ENCODE measurements at regions not wholly inside any gene's neighbourhood (a gene's known extent, or its start where the extent isn't known, plus 50 kb on each side); places are given as distances from the start of the nearest gene placed in this dataset.

- TF ChIP-seq POLR2A (IDR thresholded peaks at IDR 0.05; ENCODE audit: low read depth, low read length) (no peak), POLR2AphosphoS5 (IDR thresholded peaks at IDR 0.05; ENCODE audit: low read depth, low read length) (no peak), TAF1 (IDR thresholded peaks at IDR 0.05; ENCODE audit: borderline replicate concordance, low read depth, low read length) (no peak)
Measured at GRCh38 chr4:32607978-32608377, 1887.8 kb downstream of the PCDH7 start.
